Gastroesophageal sphincter (tissue), 3 donors: ENCODE measurements at regions not wholly inside any gene's neighbourhood (a gene's known extent, or its start where the extent isn't known, plus 50 kb on each side); places are given as distances from the start of the nearest gene placed in this dataset.

Experiments used
- CTCF ChIP-seq, 4 experiments: fragments of 200-600 bp in 2 of 4; fragments of 450-650 bp in 2 of 4; sonication (generic) in 1 of 4; IDR thresholded peaks; one replicate each; pipeline ENCODE4 v1.5.1; 2017 to 2019; ENCODE audit warnings: antibody characterized with exemption in 4 of 4, mild to moderate bottlenecking in 2 of 4, moderate library complexity in 2 of 4
- POLR2A ChIP-seq, 2 donors: fragments of 450-650 bp; IDR thresholded peaks; one replicate each; pipeline ENCODE4 v1.6.1; 2017; ENCODE audit warnings: antibody characterized with exemption in 2 of 2, mild to moderate bottlenecking in 2 of 2, moderate library complexity in 1 of 2

GRCh38 chr5:40029711-40030495 lies 605.1 kb upstream of the DAB2 start:
- TF ChIP-seq CTCF (IDR thresholded peaks at IDR 0.05) (no peak), POLR2A (IDR thresholded peaks at IDR 0.05) (no peak)
